Stimulated activated CD8-positive, alpha-beta memory T cell treated with anti-CD3 and anti-CD28 coated beads, Interleukin-2, amount 100 ng/mL, for 48 hours (primary cell): ENCODE measurements at regions not wholly inside any gene's neighbourhood (a gene's known extent, or its start where the extent isn't known, plus 50 kb on each side); places are given as distances from the start of the nearest gene placed in this dataset.
"Not testable (repeated sequence)": the region's sequence is repeated elsewhere in the genome, so short reads cannot be mapped to it uniquely, and the experiment has no call there.

ENCODE experiments used
- DNase-seq, 2 donors: peaks; one replicate each; pipeline ENCODE4 v3.0.0-alpha.2; 2020; ENCODE audit warnings: low read depth in 2 of 2

DNA sequence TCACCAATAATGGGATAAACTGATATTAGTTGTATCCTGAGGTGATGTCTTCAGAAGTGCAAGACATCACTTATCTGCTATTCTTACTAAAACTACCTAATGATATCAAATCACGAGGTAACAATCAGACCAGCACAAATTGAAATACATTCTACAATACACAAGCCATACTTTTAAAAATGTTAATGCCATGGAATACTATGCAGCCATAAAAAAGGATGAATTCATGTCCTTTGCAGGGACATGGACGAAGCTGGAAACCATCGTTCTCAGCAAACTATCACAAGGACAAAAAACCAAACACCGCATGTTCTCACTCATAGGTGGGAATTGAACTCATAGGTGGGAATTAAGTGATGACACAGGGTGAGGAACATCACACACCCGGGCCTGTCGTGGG is 129.3 kb downstream of the SST start:
- DNase-seq = no peak

DNA sequence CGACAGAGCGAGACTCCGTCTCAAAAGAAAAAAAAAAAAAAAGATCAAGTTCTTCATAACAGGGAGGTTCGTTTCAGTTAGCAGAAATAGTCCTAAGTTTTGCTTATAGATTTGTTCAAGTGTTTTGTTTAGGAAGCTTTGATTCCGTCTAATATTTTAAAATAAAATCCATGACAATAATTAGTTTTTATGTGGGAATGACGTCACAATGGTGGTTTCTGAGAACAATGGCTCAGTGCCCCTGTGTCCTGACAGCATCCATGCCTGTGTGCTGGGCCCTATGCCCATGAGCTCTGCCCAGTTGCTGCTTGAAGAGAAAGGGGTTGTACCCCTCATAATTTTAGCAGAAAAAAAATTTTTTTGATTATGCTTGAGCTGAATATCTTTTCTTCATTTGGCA is 134.0 kb downstream of the SST start:
- no peak for DNase-seq

DNA sequence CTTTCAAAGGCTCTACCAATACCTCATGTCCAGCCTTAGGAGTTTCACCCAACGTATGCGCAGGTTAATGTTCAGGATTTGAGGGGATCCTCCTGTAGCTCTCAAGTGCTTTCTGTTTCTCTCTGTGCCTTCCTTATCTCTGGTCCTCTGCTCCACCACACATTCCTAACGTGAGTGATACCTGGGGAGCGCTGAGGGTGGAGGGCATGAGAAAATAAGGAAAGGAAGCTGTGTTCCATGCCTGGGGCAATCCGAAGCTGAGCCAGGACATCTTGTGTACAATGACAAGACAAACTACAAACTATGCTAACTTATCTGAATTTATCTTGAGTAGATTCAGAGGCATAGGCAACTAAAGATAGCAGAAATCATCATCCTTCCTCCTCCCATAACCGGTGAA is 136.4 kb downstream of the SST start:
- no peak for DNase-seq

DNA sequence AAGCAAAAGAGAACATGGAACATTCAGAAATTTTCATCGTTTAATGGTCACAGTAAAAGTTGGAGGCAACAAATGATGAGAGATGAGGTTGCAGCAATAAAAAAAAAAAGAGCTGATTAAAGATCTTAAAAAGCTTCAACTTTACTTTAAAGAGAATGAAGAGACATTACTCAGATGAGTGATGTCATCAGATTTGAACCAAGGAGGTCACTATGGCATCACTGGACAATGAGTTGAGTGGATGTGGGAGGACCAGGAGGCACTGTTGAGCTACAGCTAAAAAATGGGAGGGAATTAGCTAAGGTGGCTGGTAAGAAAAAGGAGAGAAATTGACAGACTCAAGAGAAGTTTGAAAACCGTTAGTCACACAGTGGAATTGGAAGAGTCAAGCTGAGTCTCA is 138.4 kb downstream of the SST start:
- DNase-seq = no peak

DNA sequence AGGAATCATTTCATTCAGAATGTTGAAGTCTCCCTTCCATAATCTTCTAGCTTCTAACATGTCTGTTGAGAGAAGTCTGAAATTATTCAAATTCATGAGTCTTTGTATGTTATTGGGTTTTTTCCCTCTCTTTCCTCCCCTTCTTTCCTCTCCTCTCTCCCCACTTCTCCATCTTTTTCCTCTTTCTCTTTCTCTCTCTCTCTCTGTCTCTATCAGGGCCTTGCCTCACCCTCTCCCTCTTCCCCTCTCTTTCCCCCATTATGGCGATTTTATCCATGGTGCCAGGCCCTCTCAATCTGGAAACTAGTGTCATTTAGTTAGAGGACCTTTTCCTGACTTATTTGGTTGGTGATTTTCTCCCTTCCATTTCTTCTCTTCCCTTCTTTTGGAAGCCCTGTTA is 147.3 kb downstream of the SST start:
- DNase-seq = no peak

DNA sequence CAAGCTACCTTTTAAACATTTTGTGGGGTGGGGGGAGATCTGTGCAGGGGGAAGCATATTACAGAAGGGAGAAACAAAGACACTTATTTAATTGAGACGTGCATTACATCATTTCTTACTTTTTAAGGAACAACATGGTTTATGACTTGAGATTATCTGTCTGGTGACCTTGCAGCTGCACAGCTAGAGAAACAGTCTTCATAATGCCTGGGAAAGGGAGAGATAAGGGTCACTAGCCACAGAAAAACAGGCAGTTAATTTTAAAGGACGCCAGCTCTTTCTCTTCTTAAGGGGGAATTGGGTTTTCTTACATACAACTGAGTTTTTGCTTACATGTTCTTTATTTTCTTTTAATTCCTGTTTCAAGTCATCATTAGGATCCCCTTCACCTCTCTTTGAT is 147.9 kb downstream of the SST start:
- DNase-seq = no peak

DNA sequence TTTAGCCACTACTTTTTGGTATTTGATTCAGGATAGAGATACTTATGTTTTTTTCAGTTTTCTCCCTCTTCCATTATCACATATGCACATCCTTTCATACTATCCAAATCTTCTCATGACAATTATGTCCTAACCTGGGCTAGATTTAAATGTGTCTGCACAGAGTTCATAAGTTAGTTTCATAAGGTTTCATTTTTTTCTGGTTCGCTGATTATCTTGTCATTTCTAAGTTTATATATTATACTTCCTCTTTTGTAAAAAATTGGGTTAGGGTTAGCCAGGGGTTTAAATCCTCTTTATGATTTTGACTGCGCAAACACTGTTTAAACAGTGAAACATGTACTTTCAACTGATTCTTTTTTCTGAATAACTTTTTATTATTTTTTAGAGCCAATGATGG is 148.6 kb downstream of the SST start:
- DNase-seq = no peak

DNA sequence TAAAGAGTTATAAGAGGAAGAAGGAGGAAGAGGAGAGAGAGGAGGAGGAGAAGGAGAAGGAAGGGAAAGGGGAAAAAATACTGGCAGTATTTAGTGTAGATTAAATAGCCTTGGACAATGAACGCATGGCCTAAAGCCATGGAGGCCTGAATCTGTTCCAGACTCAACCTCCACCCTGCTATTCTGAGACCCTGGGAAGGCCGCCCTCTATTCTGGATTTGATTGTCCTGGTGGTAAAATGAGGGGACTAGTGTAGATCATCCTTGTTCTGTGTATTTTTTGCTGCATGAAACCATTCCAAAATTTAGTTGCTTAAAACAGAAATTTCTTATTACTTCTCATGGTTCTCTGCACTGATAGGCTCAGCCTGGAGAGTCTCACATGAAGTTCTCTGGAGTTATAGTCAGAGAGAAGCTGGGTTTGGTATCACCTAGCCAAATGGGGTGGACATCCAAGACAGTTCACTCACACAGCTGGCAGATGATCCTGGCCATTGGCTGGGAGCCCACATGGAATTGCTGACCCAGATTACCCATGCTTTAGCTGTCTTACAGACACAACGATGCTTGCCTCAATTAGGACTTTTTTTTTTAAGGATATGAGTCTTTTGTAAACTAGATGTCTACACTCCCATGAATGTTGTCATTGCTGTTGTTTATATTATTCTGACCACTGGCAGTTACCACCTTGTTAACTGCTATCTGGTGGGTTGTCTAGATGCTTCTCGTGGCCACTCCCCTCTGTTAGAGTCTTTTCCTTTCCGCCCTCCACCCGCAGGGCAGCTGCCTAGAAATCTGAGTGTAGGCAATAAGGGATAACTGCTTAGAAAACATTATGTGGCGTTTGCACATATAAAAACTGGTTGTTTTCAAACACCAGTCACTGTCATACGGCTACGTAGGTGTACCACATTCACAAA is 149.9 kb downstream of the SST start:
- DNase-seq = no peak

DNA sequence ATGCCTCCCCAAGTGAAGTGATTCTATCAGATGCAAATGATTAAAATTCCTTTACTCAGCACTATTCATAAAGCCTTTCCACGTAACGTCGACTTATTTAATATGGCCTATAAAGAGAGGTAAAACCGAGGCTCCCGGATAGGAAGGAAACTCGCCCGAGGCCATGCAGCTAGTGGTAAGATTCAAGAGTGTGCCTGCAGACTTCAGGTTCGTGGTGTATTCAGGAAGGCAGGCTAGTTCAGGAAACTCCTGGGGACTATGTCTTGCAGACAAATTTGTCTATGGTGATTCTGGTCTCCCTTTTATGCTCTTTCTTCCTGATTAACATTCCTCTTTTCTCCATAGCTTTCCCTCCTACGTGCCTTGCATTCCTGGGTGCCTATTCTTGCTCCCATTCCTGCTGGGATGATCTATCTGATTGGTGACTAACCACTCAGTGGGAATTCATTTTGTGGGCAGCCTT is 150.7 kb downstream of the SST start:
- DNase-seq = no peak

DNA sequence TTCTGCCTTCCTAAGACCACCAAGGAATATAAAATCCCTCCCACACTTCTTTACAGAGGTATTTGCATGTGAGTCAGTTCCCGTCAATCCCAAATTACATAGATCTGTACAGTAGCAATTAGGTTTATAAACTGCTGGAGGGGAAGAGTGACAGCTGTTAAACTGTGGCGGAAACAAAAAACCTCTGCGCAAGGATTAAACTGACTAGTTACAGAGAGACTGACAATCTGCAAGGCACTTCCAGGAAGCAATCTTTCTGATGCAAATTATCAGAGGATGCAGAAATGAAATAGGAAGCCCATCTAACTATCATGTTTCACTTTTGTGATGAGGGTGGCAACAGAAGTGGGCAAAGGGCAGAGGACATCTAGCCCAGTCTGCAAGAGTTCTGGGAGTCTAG is 150.4 kb downstream of the RTP4 start:
- DNase-seq = no peak

DNA sequence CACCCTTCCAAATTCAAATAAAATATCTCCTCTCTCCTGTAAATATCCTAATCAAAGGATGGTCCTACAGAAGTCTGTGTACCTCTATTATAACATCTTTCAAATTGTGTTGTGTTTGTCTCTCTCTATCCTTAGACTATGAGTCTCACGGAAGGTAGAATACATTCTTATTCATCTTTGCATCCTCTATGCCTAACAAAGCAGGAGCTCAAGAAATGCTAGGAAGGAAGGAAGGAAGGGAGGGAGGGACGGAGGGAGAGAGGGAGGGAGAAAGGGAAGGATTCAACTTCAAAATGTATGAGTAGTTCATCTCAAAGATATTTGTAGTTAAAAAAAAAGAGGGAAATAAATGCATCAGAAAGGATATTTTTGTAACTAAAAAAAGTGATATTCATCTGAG is 150.0 kb downstream of the RTP4 start:
- DNase-seq = no peak

DNA sequence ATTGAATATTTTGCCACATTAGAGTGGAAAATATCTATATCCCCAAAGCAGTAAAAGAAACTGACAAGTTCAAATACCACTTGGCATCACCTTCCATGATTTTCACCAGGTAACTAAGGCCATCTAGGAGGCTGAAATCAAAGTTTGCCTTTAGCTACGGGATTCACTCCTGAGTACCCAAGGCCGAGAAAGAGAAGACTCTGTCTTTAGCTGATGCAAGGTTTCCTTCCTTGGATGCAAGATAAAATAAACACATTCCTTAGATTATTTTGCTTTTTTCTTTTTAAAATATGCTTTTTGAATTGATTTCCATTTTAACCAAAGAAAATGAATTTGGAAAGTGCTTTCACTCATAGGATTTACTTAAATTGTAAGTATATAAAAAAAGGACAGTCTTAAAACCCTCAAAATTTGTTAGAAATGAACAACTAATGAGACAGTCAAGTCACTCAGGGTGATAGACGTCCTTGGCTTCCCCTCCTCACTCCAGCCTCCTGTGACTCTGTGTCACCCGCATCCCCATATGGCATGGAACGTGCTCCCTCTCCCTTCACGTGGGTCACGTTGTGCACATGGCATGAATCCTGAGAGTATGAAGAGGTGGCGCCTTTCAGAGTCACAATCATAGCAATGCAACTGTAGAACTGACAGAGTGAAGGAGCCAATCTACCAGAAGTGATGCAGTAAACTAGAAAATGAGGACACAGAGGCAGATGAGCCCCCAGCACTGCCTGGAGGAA is 148.4 kb downstream of the RTP4 start:
- DNase-seq = no peak

DNA sequence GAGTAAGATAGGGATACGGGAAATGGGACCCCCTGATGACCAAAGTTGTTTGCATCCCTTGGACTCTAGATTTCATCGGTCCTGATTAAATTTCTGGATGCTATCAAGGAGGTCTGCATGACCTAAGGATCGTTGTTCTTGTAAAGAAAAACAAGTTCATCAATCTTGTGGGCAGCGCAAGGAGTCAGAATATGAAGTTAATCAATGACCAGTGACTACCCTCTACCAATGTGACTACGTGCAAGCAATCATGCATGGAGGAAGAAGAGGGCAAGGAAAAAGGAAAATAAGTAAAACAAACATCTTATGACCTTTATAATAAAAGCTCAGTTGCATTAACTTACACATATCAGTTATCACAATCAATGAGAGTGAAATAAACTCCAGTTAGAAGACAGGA is 139.7 kb downstream of the RTP4 start:
- DNase-seq = no peak

DNA sequence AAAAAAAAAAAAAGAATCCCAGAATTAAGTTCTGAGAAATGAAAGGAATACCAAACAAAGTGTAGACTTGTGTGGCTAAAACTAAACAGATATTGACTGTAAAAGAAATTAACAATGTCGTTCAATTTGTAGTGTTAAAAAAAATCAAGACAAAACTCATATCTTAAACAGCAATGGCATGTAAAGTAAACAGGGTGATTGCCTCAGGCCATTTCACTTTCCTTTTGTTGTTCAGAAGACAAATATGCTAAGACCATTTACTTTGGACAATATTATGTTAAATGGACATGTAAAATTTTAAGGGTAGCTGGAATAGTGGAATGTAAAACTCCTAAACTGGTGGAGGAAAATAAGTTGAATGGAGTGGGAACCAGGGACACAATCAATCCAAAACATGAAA is 139.1 kb downstream of the RTP4 start:
- DNase-seq = no peak

DNA sequence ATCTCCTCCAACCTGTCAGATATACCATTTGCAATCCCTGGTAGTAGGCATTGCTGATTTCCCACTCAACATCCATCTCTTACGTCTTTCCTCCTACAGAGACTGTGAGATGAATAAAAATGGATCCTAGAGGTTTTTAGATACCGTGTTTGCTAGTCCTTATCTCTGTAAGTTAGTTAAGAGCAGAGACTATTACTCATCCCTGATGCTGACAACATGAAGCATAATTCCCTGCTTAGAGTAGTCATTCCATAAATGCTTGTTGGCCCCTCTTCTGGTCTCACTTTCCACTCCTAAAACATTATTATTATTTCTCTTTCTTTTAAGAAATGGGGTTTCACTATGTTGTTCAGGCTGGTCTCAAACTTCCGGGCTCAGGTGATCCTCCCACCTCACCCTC is 136.2 kb downstream of the RTP4 start:
- no peak for DNase-seq

DNA sequence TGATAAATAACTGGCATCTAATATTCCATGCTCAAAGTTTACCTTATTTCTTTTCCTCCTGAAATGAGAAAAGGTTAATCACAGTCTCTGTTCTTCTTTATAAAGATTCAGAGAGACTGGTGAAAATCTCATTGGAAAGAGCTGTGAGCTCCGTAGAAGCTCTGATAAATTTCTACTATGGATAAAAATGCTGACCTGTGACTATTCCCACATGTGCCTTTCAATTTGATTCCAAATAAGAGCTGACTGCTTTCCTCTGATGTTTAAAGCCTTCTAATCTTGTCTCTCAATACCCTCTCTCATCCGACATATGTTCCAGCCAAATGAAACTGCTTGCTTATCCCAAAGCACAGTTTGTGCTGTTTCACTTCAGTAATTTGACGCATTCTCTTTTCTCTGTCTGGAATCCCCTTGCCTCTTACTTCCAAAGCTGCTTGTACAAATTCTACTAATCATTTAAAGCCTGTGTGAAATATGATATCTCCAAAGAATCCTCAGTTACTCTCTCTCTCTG is 130.1 kb downstream of the RTP4 start:
- no peak for DNase-seq

DNA sequence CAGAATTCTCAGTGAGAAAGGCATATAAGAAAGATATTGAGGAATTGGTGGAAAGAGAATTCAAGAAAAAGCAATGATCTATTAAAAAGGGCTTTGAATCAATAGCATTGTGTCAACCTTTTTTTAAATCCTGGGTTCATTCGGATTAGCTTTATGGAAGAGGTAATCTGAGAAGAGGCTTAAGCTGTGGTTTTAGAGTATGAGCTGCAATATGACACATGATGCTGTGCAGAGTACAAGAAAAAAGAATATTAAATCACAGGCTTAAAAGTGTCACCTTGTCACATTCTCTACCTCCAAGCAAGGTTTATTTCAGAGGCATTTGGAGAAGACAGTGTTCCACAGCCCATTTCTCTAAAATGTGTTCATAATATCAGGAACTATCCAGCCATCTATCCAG is 128.9 kb downstream of the RTP4 start:
- DNase-seq = no peak

DNA sequence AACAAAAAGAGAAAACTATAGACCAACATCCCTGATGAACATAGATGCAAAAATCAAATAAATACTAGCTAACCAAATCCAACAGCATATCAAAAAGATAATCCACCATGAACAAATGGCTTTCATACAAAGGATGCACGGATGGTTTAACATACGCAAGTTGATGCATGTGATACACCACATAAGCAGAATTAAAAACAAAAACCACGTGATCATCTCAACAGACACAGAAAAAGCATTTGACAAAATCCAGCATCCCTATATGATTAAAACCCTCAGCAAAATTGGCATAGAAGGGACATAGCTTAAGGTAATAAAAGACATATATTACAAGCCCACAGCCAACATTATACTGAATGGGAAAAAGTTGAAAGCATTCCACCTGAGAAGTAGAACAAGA is 125.9 kb downstream of the RTP4 start:
- not testable (repeated sequence) for DNase-seq

DNA sequence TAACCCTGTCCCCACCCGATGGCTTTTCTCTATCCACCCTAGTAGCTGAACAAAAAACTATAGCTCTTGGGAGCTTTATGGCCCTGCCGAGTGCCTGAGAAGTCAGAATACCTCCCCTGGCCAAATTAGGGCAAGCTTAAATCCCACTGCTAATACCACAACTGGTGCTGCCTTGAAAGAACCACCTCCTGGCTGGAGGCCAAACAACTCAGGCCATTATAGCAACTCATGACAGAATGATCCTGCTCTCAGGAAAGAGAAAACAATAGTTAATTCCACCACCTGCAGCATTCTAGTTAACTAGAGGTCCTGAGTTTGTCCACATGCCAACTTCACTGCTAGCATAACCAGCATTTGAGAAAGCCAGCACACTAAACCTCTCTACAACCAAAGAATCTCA is 123.2 kb downstream of the RTP4 start:
- DNase-seq = no peak

DNA sequence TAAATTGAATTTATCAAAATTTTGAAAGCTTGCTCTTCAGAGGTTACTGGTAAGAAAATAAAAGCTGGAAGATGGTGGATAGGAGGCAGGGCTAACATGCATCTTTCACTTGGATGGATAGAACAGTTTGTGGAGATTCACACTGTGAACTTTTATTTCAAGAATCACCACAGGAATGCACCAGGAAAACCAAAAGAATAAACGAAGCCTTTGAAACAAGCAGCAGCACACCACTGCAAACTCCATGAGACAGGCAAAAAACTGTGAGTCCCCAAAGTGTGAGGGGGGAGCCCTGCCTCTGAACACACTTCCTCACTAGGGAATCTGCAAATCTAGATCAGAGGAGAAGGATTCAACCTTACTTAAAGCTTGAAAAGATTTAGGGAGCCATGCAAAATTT is 122.2 kb downstream of the RTP4 start:
- no peak for DNase-seq

DNA sequence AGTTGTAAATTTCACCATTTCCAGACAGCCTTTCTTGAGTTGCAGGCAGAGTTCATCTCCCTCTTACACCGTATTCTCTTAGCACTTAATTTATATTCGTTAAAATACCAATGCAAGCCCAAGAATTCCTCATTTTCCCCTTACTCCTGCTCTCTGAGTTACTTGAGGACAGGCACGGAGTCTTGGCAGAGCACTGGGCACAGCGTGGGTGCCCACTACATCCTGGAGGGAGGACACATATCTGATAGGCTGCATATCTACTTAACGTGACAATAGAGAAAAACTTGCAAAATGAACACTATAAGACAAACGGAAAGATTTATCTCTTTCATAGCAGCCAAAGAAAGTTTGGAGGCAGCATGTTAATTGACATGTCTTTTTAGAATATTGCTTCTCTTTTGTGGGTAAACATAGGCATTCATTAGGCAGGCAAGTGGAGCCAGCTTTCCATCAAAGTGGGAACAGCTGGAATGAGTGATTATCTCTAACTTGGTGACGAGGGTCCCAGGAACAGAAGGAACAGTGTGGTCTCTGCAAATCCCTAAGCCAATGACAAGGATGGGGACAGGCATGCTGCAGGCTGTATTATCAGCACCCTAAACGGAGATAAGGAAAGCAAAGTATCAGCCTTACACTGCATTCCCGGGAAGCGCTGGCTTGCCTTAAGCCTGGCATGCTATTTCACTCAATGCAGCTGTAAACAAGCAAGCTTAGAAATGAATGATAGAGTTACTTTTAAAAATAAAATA is 116.5 kb downstream of the RTP4 start:
- no peak for DNase-seq

DNA sequence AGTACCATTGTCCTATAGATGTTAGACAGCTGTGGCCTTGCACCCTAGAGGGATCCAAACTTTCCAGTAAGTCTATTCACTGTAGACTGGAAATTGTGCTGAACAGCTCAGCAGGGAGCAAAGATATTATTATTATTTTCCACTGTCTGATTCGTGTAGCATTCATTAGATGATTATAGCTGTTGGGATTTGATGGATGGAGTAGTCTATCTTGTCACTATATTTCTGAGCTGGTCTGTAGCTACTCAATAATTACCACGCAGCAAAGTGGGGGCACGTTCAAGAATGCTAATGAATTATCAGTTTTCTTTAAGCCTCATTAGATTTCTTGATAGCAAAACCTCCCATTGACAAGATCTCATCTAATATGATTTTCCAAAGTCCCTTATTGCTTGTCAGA is 113.2 kb downstream of the RTP4 start:
- no peak for DNase-seq
